GM21526 (cell line): ENCODE measurements at regions not wholly inside any gene's neighbourhood (a gene's known extent, or its start where the extent isn't known, plus 50 kb on each side); places are given as distances from the start of the nearest gene placed in this dataset.

Experiments
- ATAC-seq: cut with Tn5 transposase; IDR thresholded peaks from one replicate; pipeline ENCODE4 v1.9.1; 2021; ENCODE audit warnings: moderate library complexity; ENCODE audit not compliant: unreplicated experiment, low FRiP score

DNA sequence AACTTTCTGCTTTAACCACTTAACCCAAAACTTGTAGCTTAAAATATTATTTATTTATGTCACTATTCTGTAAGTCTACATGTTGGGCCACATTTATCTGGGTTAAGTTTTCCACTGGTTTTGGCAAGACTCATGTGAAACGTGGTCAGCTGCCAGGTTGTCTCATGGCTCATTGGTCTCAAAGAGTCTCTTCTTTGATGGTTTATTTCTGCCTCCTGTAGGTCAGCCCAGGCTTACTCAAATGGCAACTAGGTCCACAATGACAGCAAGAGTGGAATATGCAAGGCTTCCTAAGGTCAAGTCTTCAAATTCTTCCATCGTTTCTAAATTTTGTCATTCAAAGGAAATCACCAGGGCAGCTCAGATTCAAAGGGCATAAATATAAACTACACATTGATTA lies 828.7 kb downstream of the PCDH7 start:
- no peak for ATAC-seq

DNA sequence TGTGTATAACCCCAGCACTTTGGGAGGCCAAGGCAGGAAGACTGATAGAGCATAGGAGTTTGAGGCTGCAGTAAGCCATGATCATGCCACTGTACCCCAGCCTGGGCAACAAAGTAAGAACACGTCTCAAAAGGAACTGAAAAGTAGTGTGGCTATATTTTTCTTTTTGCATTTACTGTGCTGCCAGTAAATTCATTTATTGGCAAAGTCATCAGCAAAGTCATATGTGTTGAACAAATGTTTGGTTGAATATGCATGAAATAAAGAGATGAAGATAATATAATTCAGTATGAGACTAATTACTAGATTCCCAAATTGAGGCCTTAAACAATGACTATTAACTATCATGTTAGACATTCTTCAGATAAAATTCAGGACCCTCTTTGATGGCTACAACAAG lies 829.1 kb downstream of the PCDH7 start:
- ATAC-seq, result no peak

- ATAC-seq, result no peak
These were observed 837.3 kb downstream of the PCDH7 start for GRCh38 chr4:31557437-31557836.

GRCh38 chr4:31573554-31573953 lies 853.4 kb downstream of the PCDH7 start:
- no peak for ATAC-seq

DNA sequence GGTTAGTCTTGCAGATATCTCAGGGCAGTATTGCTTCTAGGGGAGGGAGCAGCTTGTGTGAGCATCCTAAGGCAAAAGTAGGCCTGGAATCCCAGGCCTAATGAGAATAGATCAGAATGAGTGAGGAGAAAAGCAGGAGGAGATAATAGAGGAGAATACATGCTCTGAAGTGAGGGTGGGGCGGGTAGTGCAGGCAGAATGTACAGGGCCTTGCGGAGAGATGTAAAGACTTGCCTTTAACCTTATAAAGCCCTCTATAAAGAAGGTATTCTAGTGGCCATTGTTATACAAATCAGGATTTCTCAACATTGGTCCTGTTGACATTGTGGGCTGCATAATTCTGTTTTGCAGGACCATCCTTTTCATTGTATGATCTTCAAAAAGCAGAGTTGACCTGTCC lies 855.3 kb downstream of the PCDH7 start:
- no peak for ATAC-seq

DNA sequence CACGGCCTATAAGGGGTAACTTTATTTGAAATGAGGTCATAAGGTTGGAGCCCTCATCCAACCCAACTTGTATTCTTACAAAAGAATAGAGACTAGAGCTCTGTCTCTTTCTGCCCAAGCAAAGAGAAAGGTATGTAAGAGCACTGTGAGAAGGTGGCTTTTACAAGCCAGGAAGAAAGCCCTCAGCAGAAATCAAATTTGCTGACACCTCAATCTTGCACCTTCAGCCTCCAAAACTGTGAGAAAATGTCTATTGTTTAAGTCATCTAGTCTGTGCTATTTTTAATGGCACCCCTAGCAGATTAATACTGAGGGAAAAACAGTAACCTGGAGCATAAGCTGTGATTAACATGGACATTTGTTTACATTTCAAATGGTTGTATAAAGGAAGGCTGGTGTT lies 860.7 kb downstream of the PCDH7 start:
- ATAC-seq, result no peak

GRCh38 chr4:31585503-31585902 lies 865.3 kb downstream of the PCDH7 start:
- ATAC-seq, result no peak

DNA sequence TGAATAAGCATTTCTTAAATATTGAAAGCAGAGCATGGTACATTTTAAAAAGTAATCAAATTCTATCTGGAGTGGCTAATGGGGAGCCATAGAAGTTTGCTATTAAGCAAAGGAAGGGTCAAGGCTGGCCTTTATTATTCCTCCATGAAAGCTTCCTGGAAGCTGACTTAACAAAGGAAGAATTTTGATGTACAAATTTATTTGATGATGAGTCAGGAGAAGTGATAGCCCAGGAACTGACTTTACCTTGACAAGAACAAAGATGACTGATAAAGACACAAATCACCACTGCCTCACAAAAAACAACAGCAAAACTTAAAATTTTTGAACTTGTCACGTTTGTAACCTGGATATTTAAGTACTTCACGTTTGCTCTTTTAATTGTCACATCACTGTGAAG lies 872.1 kb downstream of the PCDH7 start:
- no peak for ATAC-seq

DNA sequence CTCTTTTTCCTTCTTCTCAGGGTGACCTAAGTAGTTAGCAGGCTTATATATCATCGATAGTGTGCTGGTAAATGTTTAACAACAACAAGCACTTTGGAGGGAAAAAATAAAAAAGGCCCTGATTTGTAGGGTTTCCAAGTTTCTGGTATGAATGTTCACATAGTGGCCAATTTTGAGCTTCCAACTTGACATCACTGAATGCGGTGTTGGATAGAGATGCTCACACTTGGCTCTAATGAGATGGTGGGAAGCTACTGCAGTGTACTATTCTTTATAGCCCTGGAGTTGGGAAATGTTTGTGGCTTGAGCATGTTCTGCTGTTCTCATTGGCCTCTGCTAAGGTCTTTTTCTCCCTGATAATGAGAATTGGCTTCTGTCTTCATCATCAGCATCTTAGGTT lies 875.3 kb downstream of the PCDH7 start:
- ATAC-seq, result no peak

DNA sequence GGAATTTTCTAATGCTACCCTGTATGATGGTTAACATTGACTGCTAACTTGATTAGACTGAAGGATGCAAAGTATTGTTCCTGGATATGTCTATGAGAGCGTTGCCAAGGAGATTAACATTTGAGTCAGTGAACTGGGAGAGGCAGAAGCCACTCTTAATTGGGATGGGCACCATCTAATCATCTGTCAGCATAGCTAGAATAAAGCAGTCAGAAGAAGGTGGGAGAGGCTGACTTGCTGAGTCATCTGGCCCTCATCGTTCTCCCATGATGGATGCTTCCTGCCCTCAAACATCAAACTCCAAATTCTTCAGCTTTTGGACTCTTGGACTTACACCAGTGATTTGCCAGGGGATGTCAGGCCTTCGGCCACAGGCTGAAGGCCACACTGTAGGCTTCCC lies 878.5 kb downstream of the PCDH7 start:
- no peak for ATAC-seq

DNA sequence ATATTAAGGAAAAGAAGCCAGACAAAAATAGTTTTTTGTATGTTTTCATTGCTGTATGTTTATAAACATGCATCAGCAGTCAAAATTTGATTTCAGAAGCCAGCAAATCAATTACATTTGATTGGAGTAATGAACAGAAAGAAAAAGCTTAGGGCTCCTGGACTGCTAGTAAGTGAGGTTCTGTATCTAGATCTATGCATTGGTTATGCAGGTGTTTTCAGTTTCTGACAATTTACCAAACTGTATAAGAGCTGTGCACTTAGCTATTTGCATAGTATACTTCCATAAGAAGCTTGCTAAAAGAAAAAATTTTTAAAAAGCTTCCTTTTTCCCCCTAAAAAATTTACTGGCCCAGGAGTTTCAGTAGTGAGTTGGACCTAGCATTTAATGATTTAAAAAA lies 881.6 kb downstream of the PCDH7 start:
- ATAC-seq, result no peak

DNA sequence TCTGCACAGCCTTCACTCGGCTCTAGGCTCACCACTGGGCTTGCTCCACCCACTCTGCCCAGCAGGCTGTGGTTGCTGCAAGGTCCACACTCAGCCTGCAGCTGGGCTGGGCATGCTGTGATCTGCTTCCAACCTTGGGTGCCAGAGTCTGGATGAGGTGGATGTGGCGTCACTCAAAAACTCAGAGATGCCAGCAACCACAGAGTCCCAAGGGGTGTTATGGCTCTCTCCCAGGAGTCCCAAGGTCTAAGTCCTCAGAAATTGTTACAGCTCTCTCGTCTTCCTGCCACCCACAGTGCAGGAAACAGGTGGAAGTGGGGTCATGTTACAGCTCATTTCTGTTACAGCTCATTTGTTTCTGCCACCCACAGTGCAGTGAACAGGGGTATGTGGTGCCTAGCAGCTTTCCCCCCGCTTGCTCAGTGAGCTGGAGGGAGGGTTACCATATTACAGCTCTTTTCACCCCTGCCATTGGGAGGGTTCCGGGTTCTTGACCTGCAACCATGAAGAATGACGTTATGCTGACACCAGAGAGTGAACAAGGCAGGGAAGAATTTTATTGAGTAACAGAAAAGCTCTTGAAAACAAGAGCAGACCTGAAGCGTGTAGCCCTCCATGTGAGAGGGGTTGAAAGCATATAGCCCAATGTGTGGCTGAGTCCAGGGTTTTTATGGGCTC lies 893.9 kb downstream of the PCDH7 start:
- ATAC-seq, result no peak

- ATAC-seq, result no peak
These were observed 897.5 kb downstream of the PCDH7 start for GRCh38 chr4:31617667-31618066.

GRCh38 chr4:31620476-31620875 lies 900.3 kb downstream of the PCDH7 start:
- no peak for ATAC-seq

- no peak for ATAC-seq
These were observed 925.1 kb downstream of the PCDH7 start for GRCh38 chr4:31645236-31645635.

- no peak for ATAC-seq
These were observed 927.6 kb downstream of the PCDH7 start for GRCh38 chr4:31647786-31648185.

DNA sequence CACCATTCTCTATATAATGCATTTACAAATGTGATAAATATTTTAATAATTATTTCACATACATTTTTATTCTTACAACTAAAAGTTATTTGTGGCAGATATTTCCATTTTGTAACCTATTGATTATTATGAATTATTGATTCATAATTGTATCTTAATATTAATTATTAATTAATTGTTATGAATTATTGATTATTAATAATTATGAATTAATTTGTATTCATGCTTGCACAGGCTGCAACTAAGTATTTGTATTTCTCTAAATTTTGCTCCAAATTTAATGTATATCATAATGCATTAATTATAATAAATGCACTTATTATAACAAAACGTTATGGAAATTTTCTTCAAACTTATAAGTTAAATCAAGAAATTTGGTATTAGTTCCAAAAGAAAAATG lies 929.7 kb downstream of the PCDH7 start:
- no peak for ATAC-seq

- no peak for ATAC-seq
These were observed 931.4 kb downstream of the PCDH7 start for GRCh38 chr4:31651541-31651940.

GRCh38 chr4:31655328-31655727 lies 935.2 kb downstream of the PCDH7 start:
- ATAC-seq, result no peak

- ATAC-seq, result no peak
These were observed 937.8 kb downstream of the PCDH7 start for GRCh38 chr4:31657859-31658570.

DNA sequence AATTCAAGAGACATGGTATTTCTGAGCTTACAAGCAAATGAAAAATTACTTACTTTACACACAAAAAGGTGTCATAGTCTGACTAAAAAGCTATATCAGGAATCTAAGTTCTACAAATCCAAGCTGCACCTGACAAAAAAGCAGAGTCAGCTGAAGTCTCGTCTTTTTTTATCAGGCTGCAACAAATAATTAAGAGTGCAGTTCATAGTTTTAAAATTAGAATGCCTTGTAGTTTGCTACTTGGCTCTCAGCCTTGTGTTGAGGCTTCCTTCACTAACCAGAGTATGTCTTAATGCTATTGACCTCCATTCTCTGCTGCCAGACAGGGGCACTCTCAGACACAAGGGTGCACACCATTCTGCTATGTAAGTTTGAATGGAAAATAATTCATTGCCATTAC lies 940.7 kb downstream of the PCDH7 start:
- no peak for ATAC-seq

GRCh38 chr4:31662951-31663350 lies 942.8 kb downstream of the PCDH7 start:
- ATAC-seq, result no peak
